HG03520 (cell line): ENCODE measurements at regions not wholly inside any gene's neighbourhood (a gene's known extent, or its start where the extent isn't known, plus 50 kb on each side); places are given as distances from the start of the nearest gene placed in this dataset.

Experiments used
- ATAC-seq: cut with Tn5 transposase; IDR thresholded peaks from one replicate; pipeline ENCODE4 v1.9.1; 2021; ENCODE audit warnings: mild to moderate bottlenecking, moderate library complexity; ENCODE audit not compliant: unreplicated experiment

DNA sequence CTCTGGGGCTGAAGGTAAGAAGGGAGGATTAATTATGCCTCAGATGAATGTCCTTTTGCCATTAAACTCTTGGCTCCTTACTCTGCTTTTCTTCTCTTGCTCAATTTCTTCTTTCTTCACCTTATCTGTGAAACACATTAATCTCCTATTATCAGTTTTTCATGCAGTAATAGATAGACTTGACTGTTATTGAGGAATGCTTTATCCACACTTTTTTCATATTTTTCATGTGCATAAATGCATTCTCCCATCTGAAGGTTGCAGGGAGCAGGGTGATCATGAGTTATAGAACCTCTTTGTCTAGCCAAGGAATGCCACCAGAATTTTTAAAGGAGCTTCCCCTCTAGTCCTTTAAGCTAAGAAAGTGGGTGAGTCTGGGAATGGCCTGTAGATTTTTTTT, 66.4 kb upstream of the CD180 start:
- no peak for ATAC-seq

GRCh38 chr5:67262206-67262605, 65.6 kb upstream of the CD180 start:
- no peak for ATAC-seq

GRCh38 chr5:67259548-67260215, 63.1 kb upstream of the CD180 start:
- no peak for ATAC-seq

DNA sequence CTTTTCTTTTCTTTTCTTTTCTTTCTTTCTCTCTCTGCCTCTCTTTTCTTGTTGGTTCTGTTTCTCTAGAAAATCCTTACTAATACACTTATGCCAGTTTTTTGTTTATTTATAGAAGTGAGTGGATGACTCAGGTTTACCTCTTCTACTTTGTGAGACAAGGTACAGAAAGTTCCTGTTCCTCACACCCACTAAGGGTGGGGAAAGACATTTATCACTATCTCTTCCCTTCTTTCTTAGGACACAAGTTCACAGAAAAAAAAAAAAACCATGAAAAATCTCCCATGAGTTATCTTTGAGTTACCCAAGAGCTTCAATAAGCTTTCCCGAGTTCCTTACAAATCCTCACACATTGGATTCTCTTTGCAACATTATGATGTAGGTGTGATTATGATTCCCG, 60.9 kb upstream of the CD180 start:
- no peak for ATAC-seq

GRCh38 chr5:67257077-67257476, 60.5 kb upstream of the CD180 start:
- ATAC-seq: no peak

DNA sequence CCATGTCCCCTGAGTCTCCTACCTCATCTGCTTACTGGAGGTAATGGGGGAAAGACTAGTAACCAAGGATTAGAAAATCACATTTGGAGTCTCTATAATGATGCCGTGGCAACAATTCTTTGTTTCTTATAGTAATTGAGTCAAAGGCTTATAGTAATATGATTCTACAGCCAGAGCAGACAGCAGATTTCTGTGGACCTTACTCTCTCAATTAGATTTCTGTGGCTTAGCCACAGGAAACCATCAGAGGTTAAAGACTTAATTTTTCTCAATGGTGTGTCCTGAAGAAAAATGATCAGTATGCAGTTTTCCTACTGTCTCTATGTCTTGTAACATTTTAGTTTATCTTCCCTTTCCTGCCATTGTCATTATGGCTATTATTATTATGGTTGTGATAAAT, 59.3 kb upstream of the CD180 start:
- ATAC-seq: no peak

- no peak for ATAC-seq
Observed at GRCh38 chr5:67253911-67254310, 57.3 kb upstream of the CD180 start.

DNA sequence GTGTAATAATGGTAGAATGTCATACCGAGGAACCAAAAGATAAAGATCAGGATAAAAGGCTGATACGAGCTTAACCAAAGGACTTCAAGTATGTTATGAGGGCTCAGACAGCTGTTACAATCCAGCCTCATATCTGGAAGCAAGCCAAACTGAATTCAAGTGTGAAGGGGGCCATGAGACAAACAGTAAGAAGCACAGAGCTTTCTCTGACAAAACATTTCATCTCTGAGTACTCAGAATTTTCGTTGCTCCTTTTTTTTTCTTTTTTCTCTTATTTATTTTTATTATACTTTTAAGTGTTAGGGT, 52.9 kb upstream of the CD180 start:
- no peak for ATAC-seq

DNA sequence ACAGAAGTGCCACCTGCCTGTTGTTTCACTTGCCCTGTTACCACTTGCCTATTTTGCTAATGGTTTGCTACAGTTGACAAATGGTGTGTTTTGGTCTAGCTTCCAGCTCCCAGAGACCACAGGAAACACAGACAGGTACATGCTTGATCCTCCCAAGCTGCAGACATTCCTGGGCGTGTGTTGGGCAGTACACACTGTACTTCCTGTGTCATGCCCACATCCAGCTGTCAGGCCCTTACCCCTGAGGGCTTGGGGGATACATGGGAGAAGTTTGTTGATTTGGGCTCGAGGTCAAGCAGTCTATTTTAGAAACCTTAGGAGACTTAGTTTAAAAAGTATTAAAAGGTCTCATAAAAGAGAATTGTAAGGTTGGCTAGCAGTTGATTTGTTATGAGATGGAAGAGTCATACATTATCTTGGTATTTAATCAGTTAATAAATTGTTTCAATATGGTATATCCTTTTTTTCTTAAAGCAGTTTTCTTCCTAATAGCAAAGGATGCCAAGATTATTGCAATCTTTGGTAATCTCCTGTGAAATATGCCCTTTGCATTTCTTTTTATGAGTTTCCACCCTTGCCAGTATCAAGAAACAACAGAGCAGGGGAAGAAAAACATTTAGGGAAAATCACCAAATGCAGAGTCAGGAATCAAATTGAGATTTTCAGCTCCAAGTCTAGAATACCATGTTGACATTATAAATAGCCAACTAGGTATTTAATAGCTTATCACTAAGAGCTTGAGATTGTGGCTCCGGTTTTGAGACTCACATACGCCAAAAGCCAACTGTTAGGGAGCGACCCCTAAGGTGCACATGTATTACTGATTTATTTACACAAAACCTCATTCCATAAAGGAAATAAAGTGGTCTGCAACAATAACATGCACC, 52.3 kb upstream of the CD180 start:
- no peak for ATAC-seq

DNA sequence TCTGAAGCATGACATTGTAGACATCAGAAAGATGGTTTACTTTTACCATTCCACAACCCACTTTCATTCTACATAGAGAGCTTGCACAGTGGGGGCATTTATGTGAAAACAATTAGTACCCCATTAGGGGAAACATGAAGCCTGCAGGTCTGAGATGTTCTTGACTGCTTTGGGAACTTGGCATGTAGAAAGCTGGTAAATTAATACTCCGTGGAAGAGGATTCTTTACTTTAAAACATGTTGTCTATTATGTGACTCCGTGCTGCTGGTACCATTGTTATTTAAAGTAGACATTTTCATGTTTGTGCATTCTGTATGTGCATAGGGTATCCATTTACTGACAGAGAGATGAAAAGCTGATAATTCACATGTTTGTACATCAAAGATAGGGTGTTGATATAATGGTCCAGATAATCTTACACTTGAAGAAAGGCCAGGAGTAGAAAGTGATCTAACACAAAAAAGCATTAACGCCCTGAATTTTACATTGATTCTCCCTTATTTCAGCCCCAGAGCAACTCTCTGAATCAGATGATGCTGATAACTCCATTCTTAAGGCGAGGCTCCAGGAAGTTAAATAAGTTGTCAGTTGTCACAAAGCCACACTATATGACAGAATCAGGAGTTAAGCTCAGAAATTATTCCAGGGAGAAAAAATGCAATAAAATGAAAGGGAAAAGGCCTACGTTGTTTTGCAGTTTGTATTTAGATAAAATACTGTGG, 50.1 kb upstream of the CD180 start:
- ATAC-seq: no peak
